T-cell (primary cell): ENCODE measurements at regions not wholly inside any gene's neighbourhood (a gene's known extent, or its start where the extent isn't known, plus 50 kb on each side); places are given as distances from the start of the nearest gene placed in this dataset.
"Not testable (repeated sequence)": the region's sequence is repeated elsewhere in the genome, so short reads cannot be mapped to it uniquely, and the experiment has no call there.

Experiments used
- ATAC-seq, 4 experiments: fragments of 200-7000 bp in 3 of 4; fragments of 150-1000 bp in 1 of 4; cut with Tn5 transposase; replicated peaks in 1 of 4; 1 replicate in 3 of 4; 2 replicates in 1 of 4; pipeline ENCODE4 v1.10.0; 2021; ENCODE audit warnings: moderate library complexity in 3 of 4, mild to moderate bottlenecking in 2 of 4, moderate number of reproducible peaks in 1 of 4
- CTCF ChIA-PET, 2 donors: fragments of 300-600 bp; sonication (Branson Sonifier 250); formaldehyde crosslinking; loops; one replicate each; lab custom pipeline; 2022; ENCODE audit warnings: antibody characterized with exemption in 2 of 2; lab: Charles Lee
- POLR2A ChIA-PET, 2 donors: fragments of 300-600 bp; sonication (Branson Sonifier 250); formaldehyde crosslinking; loops; one replicate each; lab custom pipeline; 2022; ENCODE audit warnings: antibody characterized with exemption in 2 of 2; lab: Charles Lee
- DNase-seq, 35 experiments: peaks; one replicate each; pipeline versions ENCODE4 v3.0.0 to v3.0.0-alpha.2; 2013 to 2023
- H3K27ac ChIP-seq: one replicate; pipeline ENCODE4 v1.5.1; 2013; ENCODE audit warnings: low read length
- H3K27me3 ChIP-seq, 2 experiments: replicated peaks in 1 of 2; 1 replicate in 1 of 2; 2 replicates in 1 of 2; pipeline versions ENCODE4 v1.6.1 to v1.7.0; 2013; ENCODE audit warnings: low read length in 1 of 2, mixed read lengths in 1 of 2; ENCODE audit not compliant: control insufficient read depth in 2 of 2, insufficient read depth in 2 of 2; ENCODE audit errors: extremely low read depth in 1 of 2
- H3K36me3 ChIP-seq, 2 donors: 1 replicate in 1 of 2; 2 replicates in 1 of 2; pipeline versions ENCODE4 v1.6.1 to v1.7.0; 2013; ENCODE audit warnings: low read length in 1 of 2; ENCODE audit not compliant: control insufficient read depth in 2 of 2, insufficient read depth in 1 of 2; ENCODE audit errors: extremely low read depth in 1 of 2
- H3K4me1 ChIP-seq, 2 experiments: 1 replicate in 1 of 2; 2 replicates in 1 of 2; pipeline versions ENCODE4 v1.6.1 to v1.7.0; 2013; ENCODE audit warnings: low read length in 2 of 2, mixed read lengths in 1 of 2; ENCODE audit not compliant: insufficient read depth in 2 of 2, control insufficient read depth in 1 of 2; ENCODE audit errors: extremely low read depth in 1 of 2
- H3K4me3 ChIP-seq, 2 donors: 1 replicate in 1 of 2; 2 replicates in 1 of 2; pipeline versions ENCODE4 v1.5.1 to v1.7.0; 2013; ENCODE audit warnings: mild to moderate bottlenecking in 2 of 2, low read length in 1 of 2, moderate library complexity in 1 of 2; ENCODE audit not compliant: control insufficient read depth in 1 of 2; ENCODE audit errors: extremely low read depth in 1 of 2
- H3K9me3 ChIP-seq: 2 replicates; pipeline ENCODE4 v1.7.0; 2013
- H3K27ac Mint-ChIP-seq, 2 donors: one replicate each; pipeline ENCODE4 v1.8.0; 2020 to 2021; ENCODE audit warnings: mild to moderate bottlenecking in 2 of 2, mixed read lengths in 2 of 2
- H3K27me3 Mint-ChIP-seq, 2 donors: one replicate each; pipeline ENCODE4 v1.8.0; 2021 to 2022; ENCODE audit warnings: mixed read lengths in 2 of 2
- H3K36me3 Mint-ChIP-seq: one replicate; pipeline ENCODE4 v1.8.0; 2021; ENCODE audit warnings: mixed read lengths
- H3K4me1 Mint-ChIP-seq, 3 donors: one replicate each; pipeline ENCODE4 v1.8.0; 2020 to 2022; ENCODE audit warnings: mixed read lengths in 3 of 3, mild to moderate bottlenecking in 1 of 3
- H3K4me3 Mint-ChIP-seq, 3 donors: one replicate each; pipeline ENCODE4 v1.8.0; 2020 to 2022; ENCODE audit warnings: mild to moderate bottlenecking in 3 of 3, mixed read lengths in 3 of 3, moderate library complexity in 3 of 3
- H3K9me3 Mint-ChIP-seq, 3 donors: one replicate each; pipeline ENCODE4 v1.8.0; 2020 to 2022; ENCODE audit warnings: mixed read lengths in 3 of 3
- WGBS: methylation state at CpG from one replicate; pipeline ENCODE4 v1.1.5; 2013; ENCODE audit warnings: missing lambda C conversion rate; ENCODE audit not compliant: insufficient coverage; 5-methylcytosine and 5-hydroxymethylcytosine counted together

DNA sequence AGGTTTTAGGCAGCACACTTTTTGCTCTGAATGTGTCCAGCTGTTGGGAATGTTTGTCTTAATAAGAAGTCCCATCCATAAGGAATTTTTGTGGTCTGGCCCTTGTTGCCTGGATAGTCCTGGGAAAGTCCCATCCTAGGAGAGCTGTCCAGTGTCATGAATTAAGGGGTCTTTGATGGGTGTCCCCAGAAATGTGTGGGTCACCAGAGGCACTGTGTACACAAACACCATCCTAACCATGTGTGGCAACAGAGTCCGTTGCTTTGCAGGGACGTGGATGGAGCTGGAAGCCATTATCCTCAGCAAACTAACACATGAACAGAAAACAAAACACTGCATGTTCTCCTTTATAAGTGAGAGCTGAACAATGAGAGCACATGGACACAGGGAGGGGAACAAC is 111.9 kb downstream of the KCNJ12 start:
- H3K36me3 Mint-ChIP-seq = not testable (repeated sequence)

DNA sequence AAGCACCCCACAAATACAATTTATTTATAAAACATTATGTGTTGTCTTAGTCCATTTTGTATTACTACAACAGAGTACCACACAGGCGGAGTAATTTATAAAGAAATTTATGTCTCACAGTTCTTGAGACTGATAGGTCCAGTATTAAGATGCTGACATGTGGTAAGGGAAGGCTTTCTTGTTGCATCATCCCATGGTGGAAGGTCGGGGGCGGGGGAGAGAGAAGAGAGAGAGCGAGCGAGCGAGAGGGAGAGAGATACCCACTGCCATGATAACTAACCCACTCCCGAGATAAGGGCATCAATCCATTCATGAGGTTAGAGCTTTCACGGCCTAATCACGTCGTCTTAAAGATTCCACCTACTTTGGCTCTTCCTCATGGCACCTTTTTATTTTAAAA is 117.8 kb downstream of the KCNJ12 start:
- no peaks in the 10 kb centered on the region for H3K4me1 ChIP-seq
- ATAC-seq (no peak), DNase-seq (no peak)
- ChIA-PET CTCF (no interaction called here), POLR2A (no interaction called here)
- Mint-ChIP-seq H3K36me3 (no peaks in the 10 kb centered on the region), H3K9me3 (no peaks in the 10 kb centered on the region), H3K4me3 (no peak overlapping the region), H3K4me1 (no peaks in the 10 kb centered on the region), H3K27ac (no peak overlapping the region), H3K27me3 (peaks cover 0 to 3% of the 10 kb centered on the region in 2 donors)
- no peak overlapping the region for H3K4me3 ChIP-seq
- H3K9me3 ChIP-seq = no peaks in the 10 kb centered on the region
- no CpG with 5 or more reads among the region's 10 CpGs for WGBS
- H3K27ac ChIP-seq = no peak overlapping the region
- no peaks in the 10 kb centered on the region for H3K36me3 ChIP-seq
- H3K27me3 ChIP-seq = peaks cover 0 to 13% of the 10 kb centered on the region in 2 experiments

More for the DNA sequence above, 111.9 kb downstream of the KCNJ12 start:
- H3K36me3 ChIP-seq, H3K27ac ChIP-seq, DNase-seq, H3K4me3 Mint-ChIP-seq, H3K4me1 Mint-ChIP-seq, H3K4me1 ChIP-seq, ATAC-seq, CTCF ChIA-PET, POLR2A ChIA-PET, H3K9me3 ChIP-seq, H3K27ac Mint-ChIP-seq, H3K27me3 ChIP-seq, H3K9me3 Mint-ChIP-seq, H3K4me3 ChIP-seq: not testable (repeated sequence)
- WGBS = no CpG with 5 or more reads among the region's 2 CpGs
- peaks cover 9 to 23% of the 10 kb centered on the region in 2 donors for H3K27me3 Mint-ChIP-seq

DNA sequence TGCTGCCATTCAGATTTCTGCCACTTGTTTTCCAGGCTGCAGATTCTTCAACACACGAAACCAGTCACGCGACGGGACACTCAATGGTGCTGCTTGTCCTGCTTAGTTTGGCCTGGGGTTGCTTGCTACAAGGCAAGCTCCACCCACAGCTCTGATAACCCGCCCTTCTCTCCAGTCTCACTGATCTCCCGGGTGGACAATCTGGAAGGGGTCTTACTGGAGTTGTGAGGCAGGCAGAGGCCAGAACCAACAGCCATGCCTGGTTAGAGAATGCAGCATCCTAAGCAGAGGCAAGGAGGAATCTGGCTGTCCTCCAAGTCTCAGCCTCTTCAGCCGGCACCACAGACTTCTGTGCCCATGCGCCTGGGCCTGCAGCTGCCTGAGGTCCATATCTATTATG is 119.1 kb downstream of the KCNJ12 start:
- DNase-seq (no peak), ATAC-seq (no peak)
- Mint-ChIP-seq H3K9me3 (no peaks in the 10 kb centered on the region), H3K4me3 (no peak overlapping the region), H3K27me3 (peaks cover 3 to 6% of the 10 kb centered on the region in 2 donors), H3K4me1 (no peaks in the 10 kb centered on the region), H3K36me3 (no peaks in the 10 kb centered on the region), H3K27ac (no peak overlapping the region)
- peaks cover 0 to 10% of the 10 kb centered on the region in 2 experiments for H3K27me3 ChIP-seq
- H3K4me1 ChIP-seq = no peaks in the 10 kb centered on the region
- ChIA-PET CTCF (interaction anchor here in 1 of 2 donors (0.6 kb wide), 1 partner anchor 15 kb away, joined by 3 read pairs; no protein-coding TSS in a partner anchor), POLR2A (no interaction called here)
- H3K36me3 ChIP-seq = no peaks in the 10 kb centered on the region
- no peak overlapping the region for H3K27ac ChIP-seq
- H3K9me3 ChIP-seq = no peaks in the 10 kb centered on the region
- H3K4me3 ChIP-seq = no peak overlapping the region
- 97% methylated on average over 3 of the region's 8 CpGs for WGBS

DNA sequence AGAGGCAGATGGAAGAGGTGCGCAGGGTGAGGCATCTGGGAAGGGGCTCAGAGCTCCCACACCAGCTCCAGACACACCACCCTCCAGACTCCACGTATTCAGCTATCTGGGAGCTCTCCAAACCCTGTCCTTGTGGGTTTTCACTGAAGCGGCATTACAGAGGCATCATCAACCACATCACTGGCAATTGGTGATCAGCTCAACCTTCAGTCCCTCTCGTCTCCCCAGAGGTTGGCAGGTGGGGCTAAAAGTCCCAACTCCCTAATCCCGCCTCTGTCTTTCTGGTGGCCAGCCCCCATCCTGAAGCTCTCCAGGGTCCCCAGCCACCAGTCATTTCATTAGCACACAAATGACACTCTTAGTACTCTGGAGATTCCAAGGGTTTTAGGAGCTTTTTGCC is 123.9 kb downstream of the KCNJ12 start:
- WGBS = 61% methylated on average over 2 of the region's 5 CpGs
- Mint-ChIP-seq H3K4me1 (no peaks in the 10 kb centered on the region), H3K27ac (no peak overlapping the region), H3K9me3 (no peaks in the 10 kb centered on the region), H3K4me3 (no peak overlapping the region), H3K27me3 (peaks cover 7 to 9% of the 10 kb centered on the region in 2 donors), H3K36me3 (no peaks in the 10 kb centered on the region)
- CTCF ChIA-PET = no interaction called here
- H3K4me1 ChIP-seq = no peaks in the 10 kb centered on the region
- DNase-seq = no peak
- POLR2A ChIA-PET = no interaction called here
- H3K36me3 ChIP-seq = no peaks in the 10 kb centered on the region
- ATAC-seq = no peak
- H3K27ac ChIP-seq = no peak overlapping the region
- peaks cover 0 to 14% of the 10 kb centered on the region in 2 experiments for H3K27me3 ChIP-seq
- H3K9me3 ChIP-seq = no peaks in the 10 kb centered on the region
- no peak overlapping the region for H3K4me3 ChIP-seq

DNA sequence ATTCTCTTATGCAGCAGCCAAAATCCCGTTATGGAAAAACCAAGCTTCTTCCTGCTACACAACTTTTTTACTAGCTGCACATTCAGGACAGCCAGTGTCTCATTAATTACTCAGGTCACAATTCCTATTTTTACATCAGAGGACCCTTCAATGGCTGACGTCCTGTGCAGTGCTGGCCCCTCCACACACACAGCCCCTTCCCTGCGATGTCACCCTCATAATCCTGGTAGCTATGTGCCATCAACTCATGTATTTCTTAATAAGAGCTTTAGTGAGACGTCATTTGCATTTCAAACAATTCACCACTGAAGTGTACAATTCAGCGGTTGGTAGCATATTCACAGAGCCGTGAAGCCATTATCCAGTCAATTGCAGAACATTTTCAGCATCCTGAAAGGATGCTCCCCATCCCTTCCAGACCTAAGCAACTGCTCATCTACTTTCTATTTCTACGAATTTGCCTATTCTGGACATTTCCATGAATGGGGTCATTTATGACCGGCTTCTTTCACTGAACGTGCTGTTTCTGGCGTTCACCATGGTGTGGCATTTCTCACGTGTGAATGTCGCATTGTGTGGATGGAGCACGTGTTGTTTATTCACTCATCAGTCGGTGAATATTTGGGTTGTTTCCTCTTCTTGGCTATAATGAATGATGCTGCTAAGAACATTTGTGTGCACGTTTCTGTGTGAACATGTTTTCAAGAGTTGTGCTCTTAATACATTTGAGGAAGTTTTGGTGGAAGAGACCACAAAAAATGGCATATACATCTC is 126.0 kb downstream of the KCNJ12 start:
- H3K36me3 ChIP-seq, H3K27ac Mint-ChIP-seq, H3K9me3 Mint-ChIP-seq, POLR2A ChIA-PET, H3K27ac ChIP-seq, H3K9me3 ChIP-seq, H3K4me1 ChIP-seq, CTCF ChIA-PET, H3K36me3 Mint-ChIP-seq, H3K4me3 ChIP-seq, H3K4me3 Mint-ChIP-seq, ATAC-seq, H3K4me1 Mint-ChIP-seq, DNase-seq: not testable (repeated sequence)
- H3K27me3 Mint-ChIP-seq = peaks cover 7 to 12% of the 10 kb centered on the region in 2 donors
- WGBS = 73% methylated on average over 9 of the region's 15 CpGs
- H3K27me3 ChIP-seq = peaks cover 0 to 32% of the 10 kb centered on the region in 2 experiments

DNA sequence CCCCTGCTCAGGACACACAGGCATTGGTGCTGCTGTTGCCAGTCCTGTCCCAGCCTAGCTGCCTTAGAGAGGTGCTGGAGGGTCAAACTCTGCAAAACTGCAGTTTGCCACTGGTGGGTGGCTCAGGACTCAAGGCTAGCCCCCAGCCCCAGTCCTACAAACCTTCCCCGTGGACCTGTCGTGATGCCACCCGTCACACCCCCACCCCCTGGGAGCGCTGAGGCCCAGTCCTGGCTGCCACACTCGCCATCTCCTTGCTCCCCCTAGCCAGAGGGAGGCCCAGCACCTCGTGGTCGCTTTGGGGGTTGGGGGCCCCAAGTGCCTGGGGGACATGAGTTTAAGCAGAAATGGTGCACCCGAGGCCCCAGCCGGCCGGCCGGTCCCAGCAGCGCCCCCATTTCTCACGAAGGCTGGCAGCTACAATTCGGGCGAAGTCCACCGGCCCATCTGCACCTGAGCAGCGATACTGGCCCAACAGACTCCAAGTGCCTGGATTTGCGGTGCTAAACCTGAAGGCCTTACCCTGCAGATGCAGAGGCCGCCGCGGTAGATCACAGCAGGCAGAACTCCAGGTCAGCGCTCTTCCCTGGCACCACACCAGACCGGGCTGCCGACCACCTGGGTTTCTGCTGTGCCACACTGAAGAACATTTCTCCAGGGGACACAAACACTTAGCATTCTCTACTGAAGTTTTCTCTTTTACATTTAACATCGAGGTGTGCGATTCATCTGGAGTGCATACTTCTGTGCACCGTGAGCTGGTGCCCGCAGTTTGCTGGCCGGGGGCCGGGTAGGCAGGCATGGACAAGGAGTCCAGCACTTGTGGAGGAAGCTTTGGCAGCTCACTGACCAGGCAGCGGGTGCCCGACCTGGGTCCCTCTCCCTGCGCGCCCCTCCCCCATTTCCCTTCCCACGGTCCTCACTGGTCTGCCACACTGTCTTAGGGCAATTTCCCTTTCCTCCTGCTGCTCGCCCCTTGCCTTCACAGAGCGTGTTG is 130.0 kb downstream of the KCNJ12 start:
- H3K4me3 ChIP-seq = no peak overlapping the region
- Mint-ChIP-seq H3K27me3 (peaks cover 12 to 31% of the 10 kb centered on the region in 2 donors), H3K4me3 (no peak overlapping the region), H3K4me1 (peaks cover 4 to 5% (median 5%) of the 10 kb centered on the region in 3 donors), H3K9me3 (no peaks in the 10 kb centered on the region), H3K27ac (no peak overlapping the region), H3K36me3 (no peaks in the 10 kb centered on the region)
- DNase-seq (no peak), ATAC-seq (no peak)
- POLR2A ChIA-PET = interaction anchor here in 1 of 2 donors (0.5 kb wide), 1 partner anchor 49 kb away, joined by 4 read pairs; no protein-coding TSS in a partner anchor
- CTCF ChIA-PET = no interaction called here
- peaks cover 6 to 28% of the 10 kb centered on the region in 2 experiments for H3K27me3 ChIP-seq
- H3K27ac ChIP-seq = no peak overlapping the region
- H3K4me1 ChIP-seq = peaks cover 0 to under 1% of the 10 kb centered on the region in 2 experiments
- H3K36me3 ChIP-seq = no peaks in the 10 kb centered on the region
- 94% methylated on average over 23 of the region's 37 CpGs for WGBS
- H3K9me3 ChIP-seq = no peaks in the 10 kb centered on the region
